Right ventricle myocardium superior (tissue), 1 donor: ENCODE measurements at regions not wholly inside any gene's neighbourhood (a gene's known extent, or its start where the extent isn't known, plus 50 kb on each side); places are given as distances from the start of the nearest gene placed in this dataset.
"Not testable (repeated sequence)": the region's sequence is repeated elsewhere in the genome, so short reads cannot be mapped to it uniquely, and the experiment has no call there.

Source experiments
- ATAC-seq: fragments of 200-7000 bp; cut with Tn5 transposase; one replicate; pipeline ENCODE4 v1.9.1; 2020; ENCODE audit warnings: mild to moderate bottlenecking; ENCODE audit not compliant: poor library complexity
- DNase-seq: peaks from one replicate; pipeline ENCODE4 v3.0.0-alpha.2; 2020
- intact Hi-C: fragments of 100-400 bp; cut with DNase I; formaldehyde crosslinking; loops from one replicate; pipeline ENCODE4 v1.11.2; 2022
- donor health status: DM: no; HTN: yes; CAD: no; lungs with severe emphysema.

DNA sequence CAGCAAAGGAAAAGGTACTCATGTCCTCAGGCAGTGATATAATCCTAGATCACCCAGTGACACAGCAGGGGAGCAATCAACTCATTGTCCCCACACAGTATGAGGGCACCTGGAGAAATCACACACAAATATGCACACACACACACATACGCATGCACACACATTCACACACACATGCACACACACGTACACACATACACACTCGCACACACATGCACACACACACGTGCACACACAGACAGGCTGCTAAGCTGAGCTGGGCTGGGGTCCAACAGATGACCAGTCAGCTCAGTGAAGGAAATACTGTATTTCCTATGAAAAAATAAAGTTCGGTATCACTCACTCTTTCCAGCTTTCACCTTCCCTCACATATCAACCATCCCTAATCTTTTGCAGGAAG lies 183.3 kb upstream of the LRRC61 start:
- DNase-seq, ATAC-seq, intact Hi-C loops: not testable (repeated sequence)

DNA sequence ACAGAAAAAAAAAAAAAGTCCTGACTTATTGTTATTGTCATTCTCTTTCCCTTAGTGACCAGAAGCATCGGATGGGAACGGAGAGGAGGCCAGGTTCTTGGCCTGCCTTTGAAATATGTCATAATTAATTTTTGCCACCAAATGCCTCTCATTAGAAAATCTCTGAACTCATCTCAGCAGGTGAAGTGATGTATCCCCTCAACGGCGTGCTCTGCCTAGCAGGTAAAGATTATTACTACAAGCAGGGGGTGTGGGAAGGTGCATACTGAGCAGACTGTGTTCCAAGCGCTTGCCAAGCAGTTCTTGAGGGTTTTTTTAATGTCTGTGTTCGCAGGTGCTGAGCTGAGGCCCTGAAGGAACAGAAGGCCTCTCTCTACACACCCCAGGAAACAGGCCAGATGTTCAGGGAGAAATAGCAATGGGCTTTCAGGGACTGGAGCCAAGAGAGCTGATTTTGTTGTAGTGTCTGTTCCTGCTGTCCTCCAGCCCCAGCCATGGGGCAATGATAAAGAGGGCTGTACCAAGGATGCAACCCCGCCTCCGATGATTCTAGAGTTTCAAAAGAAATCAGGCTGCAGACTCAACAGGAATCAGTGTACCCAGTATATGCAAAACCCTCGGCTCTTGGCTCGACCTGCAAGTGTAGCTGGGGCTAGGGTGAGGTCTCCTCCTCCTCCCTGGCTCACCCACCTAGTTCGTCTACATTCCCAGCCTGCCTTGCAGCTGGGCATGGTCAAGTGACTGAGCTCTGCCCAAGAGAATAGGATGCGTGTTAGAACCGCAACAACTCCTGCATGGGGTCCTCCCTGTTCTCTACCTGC lies 181.4 kb upstream of the LRRC61 start:
- DNase-seq, intact Hi-C loops, ATAC-seq: not testable (repeated sequence)

DNA sequence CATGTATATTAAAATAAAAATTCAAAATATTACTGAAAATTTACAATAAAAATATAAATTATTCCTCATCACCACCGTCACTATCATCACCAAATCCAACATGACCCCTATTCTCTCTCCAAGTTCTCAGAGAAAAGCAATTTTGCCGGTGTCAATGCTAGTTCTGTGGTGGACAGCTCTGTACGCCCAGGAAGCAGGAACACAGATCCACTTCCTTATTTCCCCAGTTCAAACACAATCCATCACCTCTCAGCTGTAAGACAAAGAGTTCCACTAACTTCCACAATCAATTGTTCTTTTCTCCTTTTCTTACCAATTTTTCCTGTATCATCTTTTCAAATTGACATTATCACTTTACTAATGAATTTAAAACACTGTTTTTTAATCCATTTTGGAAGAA lies 177.0 kb upstream of the LRRC61 start:
- ATAC-seq, intact Hi-C loops, DNase-seq: not testable (repeated sequence)

DNA sequence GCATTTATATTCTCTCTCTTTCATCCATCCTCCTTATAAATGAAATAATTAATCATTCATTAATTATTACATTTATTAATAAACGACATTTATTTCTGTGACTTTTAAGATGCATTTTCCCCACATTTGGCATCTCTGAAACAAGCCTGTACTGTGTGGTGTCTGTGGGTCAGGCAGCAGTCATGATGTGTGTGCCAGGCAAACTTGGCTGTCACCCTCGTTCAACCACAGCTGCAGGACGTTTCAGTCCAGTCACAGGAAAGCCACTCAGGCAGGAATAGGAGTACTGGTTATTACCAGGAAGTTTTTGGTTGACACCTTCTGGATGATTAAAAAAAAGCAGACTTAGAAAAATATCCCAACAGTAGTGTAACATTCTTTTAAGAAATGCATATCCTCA lies 175.6 kb upstream of the LRRC61 start:
- ATAC-seq, DNase-seq, intact Hi-C loops: not testable (repeated sequence)

DNA sequence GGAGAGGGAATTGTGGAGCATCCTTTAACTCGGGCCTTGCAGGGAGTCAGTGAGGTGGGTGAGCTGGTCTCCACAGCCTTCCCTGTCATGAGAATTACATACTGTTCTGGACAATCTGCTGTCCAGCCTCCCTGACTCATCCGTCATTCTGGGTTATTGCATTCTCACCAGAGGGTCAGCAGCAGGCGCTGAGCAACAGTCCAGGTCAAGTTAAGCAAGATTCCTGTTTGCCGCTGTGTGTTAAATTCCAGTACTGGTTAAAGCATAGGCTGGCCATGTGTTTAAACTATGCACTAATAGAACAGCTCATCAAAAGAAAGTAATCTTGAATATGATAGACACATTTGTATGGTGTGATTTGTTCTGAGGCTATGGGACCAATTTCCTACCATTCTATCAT lies 167.1 kb upstream of the LRRC61 start:
- DNase-seq, intact Hi-C loops, ATAC-seq: not testable (repeated sequence)

DNA sequence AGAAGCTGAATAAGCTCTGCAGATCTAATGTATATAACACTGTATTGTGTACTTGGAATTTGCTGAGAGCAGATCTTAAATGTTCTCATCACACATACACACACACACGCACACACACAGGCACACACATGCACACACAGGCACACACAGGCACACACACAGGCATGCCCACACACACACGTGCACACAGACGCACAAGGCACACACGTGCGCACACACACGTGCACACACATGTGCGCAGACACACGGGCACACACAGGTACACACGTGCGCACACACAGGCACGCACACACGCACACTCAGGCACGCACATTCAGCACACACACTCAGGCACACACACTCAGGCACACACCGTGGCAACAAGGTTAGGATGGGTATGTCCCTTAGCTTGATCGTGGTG lies 164.5 kb upstream of the LRRC61 start:
- DNase-seq, ATAC-seq, intact Hi-C loops: not testable (repeated sequence)

DNA sequence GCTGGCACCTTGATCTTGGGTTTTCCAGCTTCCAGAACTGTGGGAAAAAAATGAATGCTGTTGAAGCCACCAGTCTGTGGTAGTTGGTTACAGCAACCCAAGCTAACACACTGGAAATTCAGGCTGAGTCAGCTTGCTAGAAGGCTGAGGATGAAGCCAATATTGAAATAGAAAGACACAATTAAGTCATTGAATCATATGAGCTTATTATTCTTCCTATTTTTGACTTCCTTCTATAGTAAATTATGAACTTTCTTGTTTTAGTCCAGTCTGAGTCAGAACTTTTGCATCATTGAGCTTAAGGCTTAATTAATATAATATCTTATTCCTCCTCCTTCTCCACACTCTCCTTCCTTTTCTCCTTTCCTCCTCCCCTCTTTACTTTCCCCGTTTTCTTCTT lies 153.6 kb upstream of the LRRC61 start:
- intact Hi-C loops, DNase-seq, ATAC-seq: not testable (repeated sequence)

DNA sequence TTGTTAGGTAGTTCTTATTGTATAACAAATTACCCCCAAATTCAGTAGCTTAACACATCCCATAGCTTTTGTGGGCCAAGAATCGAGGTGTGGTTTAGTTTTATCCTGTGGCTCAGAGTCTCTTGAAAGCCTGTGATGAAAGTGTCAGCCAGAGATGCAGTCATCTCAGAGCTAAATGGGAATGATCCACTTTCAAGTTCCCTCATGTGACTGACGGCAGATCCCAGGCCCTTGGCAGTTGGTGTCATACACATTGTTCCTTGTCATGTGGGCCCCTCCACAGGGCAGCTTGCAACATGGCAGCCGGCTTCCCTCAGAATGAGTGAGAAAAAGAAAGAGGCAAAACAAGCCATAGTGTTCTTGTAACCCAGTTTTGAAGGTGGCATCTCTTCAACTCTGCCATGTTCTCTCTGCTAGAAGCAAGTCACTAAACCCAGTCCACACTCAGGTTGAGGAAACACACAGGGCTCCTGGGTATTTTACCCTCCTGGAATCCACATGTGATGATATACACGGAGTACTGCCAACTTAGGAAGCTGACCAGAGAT lies 153.1 kb upstream of the LRRC61 start:
- DNase-seq, intact Hi-C loops, ATAC-seq: not testable (repeated sequence)

DNA sequence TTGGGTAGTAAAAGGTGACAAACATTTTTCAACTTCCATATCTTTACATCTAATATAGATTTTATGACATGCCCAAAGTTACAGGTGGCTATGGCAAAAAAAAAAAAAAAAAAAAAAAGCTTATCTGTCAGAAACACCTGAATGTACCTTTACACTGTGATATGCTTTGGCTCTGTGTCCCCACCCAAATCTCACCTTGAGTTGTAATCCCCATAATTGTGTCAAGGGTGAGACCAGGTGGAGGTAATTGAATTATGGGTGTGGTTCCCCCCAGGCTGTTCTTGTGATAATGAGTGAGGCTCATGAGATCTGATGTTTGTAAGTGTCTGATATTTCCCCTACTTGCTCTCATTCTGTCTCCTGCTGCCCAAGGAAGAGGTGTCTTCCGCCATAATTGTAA lies 139.6 kb upstream of the LRRC61 start:
- ATAC-seq, DNase-seq, intact Hi-C loops: not testable (repeated sequence)

DNA sequence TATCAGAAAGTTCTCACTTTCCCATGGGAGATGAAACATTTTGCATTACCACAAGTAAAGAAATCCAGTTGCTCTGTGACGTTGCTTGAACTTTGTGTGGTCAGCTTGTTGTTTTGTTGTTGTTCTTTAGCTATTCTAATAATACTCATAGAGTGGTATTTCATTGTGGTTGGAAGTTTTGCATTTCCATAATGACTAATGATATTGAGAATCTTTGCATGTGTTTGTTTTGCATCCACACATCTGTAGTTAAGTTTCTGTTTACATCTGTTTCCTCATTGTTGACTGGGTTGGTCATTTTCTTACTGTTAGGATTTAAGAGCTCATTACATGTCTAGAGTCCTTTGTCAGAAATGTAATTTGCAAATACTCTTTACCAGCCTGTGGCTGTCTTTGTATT lies 133.2 kb upstream of the LRRC61 start:
- intact Hi-C loops, ATAC-seq, DNase-seq: not testable (repeated sequence)

DNA sequence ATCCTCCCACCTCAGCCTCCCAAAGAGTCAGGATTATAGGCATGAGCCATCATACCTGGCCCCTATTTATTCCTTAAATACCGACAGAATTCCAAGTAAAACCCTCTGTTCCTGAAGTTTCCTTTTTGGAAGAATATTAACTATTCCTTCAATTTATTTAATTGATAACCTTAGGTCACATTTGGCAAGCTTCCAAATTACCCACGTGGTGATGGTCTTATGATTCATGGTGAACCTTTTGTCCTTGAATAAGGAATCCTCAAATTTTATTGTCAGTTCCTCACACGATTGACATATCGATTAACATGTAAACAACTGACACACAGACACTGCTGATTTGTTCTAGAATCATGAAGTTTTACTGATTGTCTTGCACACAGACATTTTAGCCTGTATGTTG lies 130.6 kb upstream of the LRRC61 start:
- intact Hi-C loops, DNase-seq, ATAC-seq: not testable (repeated sequence)

DNA sequence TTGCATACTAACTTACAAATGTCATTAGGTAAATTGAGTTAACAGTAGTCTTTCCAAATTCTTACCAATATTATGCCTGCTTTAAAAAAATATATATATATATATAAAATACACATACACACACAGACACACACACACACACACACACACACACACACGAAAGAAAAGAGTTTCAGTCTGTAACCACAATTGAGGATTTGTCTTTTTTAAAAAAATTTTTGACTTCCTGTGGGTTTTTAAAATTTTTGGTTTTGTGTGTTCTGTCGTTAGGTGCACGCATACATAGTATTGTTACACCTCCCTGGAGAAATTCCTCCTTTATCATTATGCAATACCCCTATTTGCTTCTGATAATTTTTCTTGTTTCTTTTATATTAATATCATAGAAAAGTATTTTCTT lies 129.3 kb upstream of the LRRC61 start:
- intact Hi-C loops, ATAC-seq, DNase-seq: not testable (repeated sequence)
